ENCODE measurements at regions not wholly inside any gene's neighbourhood (a gene's known extent, or its start where the extent isn't known, plus 50 kb on each side); places are given as distances from the start of the nearest gene placed in this dataset.

DNA sequence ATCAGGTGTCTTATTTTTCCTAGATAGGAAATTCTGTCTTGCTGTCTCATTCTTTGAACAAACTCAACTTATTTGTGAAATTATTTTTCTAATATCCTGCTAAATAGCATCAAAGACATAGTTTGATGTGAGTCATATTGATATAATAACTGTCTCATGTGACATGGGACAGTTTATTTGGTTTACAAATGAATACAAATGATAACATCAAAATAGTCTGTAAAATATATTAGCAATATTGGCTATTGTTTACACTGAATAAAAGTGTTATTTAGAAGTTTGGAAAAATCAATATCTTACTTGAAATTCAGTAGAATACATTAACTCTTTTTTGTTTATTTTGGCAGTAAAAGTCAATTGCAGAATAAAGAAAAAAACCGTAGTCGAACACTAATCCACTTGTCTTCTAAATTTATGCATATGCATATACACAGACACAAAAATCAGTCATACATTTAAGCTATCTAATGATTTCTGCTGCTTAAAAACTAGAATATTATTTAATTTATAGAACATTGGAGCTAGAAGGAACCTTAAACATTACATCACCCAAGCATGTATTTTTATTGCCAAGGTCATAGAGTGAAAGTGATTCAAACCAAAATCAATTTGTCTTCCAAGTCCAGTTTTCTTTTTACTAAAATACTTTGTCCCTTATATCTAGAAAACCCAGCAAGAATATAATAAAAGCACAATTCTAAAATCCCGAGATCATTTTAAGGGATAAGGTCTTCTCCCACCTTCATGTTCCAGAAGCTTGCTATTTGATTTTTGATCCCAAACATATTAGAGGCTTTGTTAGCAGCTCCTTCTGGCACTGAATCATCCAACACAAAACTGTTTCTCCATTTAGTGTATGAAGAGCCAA lies 776.5 kb upstream of the SLITRK1 start:
- no peaks in the 10 kb centered on the region for H3K27me3 ChIP-seq (replicated peaks; ENCODE audit: control insufficient read depth, insufficient read depth, low read length, poor library complexity, severe bottlenecking)
- no peak for DNase-seq
- H3K4me1 ChIP-seq (ENCODE audit: control insufficient read depth, insufficient read depth, low read length, poor library complexity, severe bottlenecking) = no peaks in the 10 kb centered on the region
- no peaks in the 10 kb centered on the region for H3K9me3 ChIP-seq (ENCODE audit: control insufficient read depth, low read length)
- no peak overlapping the region for H3K27ac ChIP-seq (ENCODE audit: insufficient read depth, low read length, poor library complexity, severe bottlenecking)
- no peaks in the 10 kb centered on the region for H3K36me3 ChIP-seq (ENCODE audit: control insufficient read depth, insufficient read depth, low read length)
- H3K4me3 ChIP-seq (ENCODE audit: insufficient read depth, low read depth, low read length, poor library complexity, severe bottlenecking) = no peak overlapping the region

GRCh38 chr13:84655677-84656076 lies 773.4 kb upstream of the SLITRK1 start:
- Histone ChIP-seq H3K4me1 (ENCODE audit: control insufficient read depth, insufficient read depth, low read length, poor library complexity, severe bottlenecking) (no peaks in the 10 kb centered on the region), H3K27me3 (replicated peaks; ENCODE audit: control insufficient read depth, insufficient read depth, low read length, poor library complexity, severe bottlenecking) (no peaks in the 10 kb centered on the region), H3K36me3 (ENCODE audit: control insufficient read depth, insufficient read depth, low read length) (no peaks in the 10 kb centered on the region), H3K9me3 (ENCODE audit: control insufficient read depth, low read length) (no peaks in the 10 kb centered on the region), H3K27ac (ENCODE audit: insufficient read depth, low read length, poor library complexity, severe bottlenecking) (no peak overlapping the region), H3K4me3 (ENCODE audit: insufficient read depth, low read depth, low read length, poor library complexity, severe bottlenecking) (no peak overlapping the region)
- no peak for DNase-seq

GRCh38 chr13:84654654-84655275 lies 772.5 kb upstream of the SLITRK1 start:
- Histone ChIP-seq H3K27me3 (replicated peaks; ENCODE audit: control insufficient read depth, insufficient read depth, low read length, poor library complexity, severe bottlenecking) (no peaks in the 10 kb centered on the region), H3K9me3 (ENCODE audit: control insufficient read depth, low read length) (no peaks in the 10 kb centered on the region), H3K4me1 (ENCODE audit: control insufficient read depth, insufficient read depth, low read length, poor library complexity, severe bottlenecking) (no peaks in the 10 kb centered on the region), H3K36me3 (ENCODE audit: control insufficient read depth, insufficient read depth, low read length) (no peaks in the 10 kb centered on the region), H3K27ac (ENCODE audit: insufficient read depth, low read length, poor library complexity, severe bottlenecking) (no peak overlapping the region), H3K4me3 (ENCODE audit: insufficient read depth, low read depth, low read length, poor library complexity, severe bottlenecking) (no peak overlapping the region)
- DNase-seq = no peak

GRCh38 chr13:84653915-84654534 lies 771.8 kb upstream of the SLITRK1 start:
- Histone ChIP-seq H3K27me3 (replicated peaks; ENCODE audit: control insufficient read depth, insufficient read depth, low read length, poor library complexity, severe bottlenecking) (no peaks in the 10 kb centered on the region), H3K36me3 (ENCODE audit: control insufficient read depth, insufficient read depth, low read length) (no peaks in the 10 kb centered on the region), H3K4me3 (ENCODE audit: insufficient read depth, low read depth, low read length, poor library complexity, severe bottlenecking) (no peak overlapping the region), H3K4me1 (ENCODE audit: control insufficient read depth, insufficient read depth, low read length, poor library complexity, severe bottlenecking) (no peaks in the 10 kb centered on the region), H3K9me3 (ENCODE audit: control insufficient read depth, low read length) (no peaks in the 10 kb centered on the region), H3K27ac (ENCODE audit: insufficient read depth, low read length, poor library complexity, severe bottlenecking) (no peak overlapping the region)
- DNase-seq = no peak

DNA sequence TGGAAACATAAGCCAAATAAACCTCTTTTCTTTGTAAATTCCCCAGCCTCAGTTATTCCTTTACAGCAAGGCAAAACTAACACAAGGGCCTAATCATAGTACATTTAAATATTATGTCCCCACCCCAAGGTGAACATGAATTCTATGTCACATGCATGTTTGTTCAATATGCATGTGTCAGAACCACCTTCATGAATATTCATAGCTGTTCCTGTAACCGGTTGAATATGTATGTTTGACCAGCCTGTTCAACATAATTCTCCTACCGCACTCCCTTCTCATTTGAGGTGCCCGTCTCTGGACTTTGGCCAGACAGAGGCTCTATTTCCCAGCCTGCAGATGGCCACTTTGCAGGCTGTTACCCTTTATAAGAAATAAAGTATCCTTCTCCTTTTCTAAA lies 769.4 kb upstream of the SLITRK1 start:
- H3K9me3 ChIP-seq (ENCODE audit: control insufficient read depth, low read length) = no peaks in the 10 kb centered on the region

GRCh38 chr13:84651288-84651687 lies 769.0 kb upstream of the SLITRK1 start:
- DNase-seq = no peak
- Histone ChIP-seq H3K36me3 (ENCODE audit: control insufficient read depth, insufficient read depth, low read length) (no peaks in the 10 kb centered on the region), H3K9me3 (ENCODE audit: control insufficient read depth, low read length) (no peaks in the 10 kb centered on the region), H3K4me1 (ENCODE audit: control insufficient read depth, insufficient read depth, low read length, poor library complexity, severe bottlenecking) (no peaks in the 10 kb centered on the region), H3K27me3 (replicated peaks; ENCODE audit: control insufficient read depth, insufficient read depth, low read length, poor library complexity, severe bottlenecking) (no peaks in the 10 kb centered on the region), H3K27ac (ENCODE audit: insufficient read depth, low read length, poor library complexity, severe bottlenecking) (no peak overlapping the region), H3K4me3 (ENCODE audit: insufficient read depth, low read depth, low read length, poor library complexity, severe bottlenecking) (no peak overlapping the region)

More for the DNA sequence above, 769.4 kb upstream of the SLITRK1 start:
- no peak overlapping the region for H3K27ac ChIP-seq (ENCODE audit: insufficient read depth, low read length, poor library complexity, severe bottlenecking)
- no peak for DNase-seq
- no peaks in the 10 kb centered on the region for H3K4me1 ChIP-seq (ENCODE audit: control insufficient read depth, insufficient read depth, low read length, poor library complexity, severe bottlenecking)
- H3K27me3 ChIP-seq (replicated peaks; ENCODE audit: control insufficient read depth, insufficient read depth, low read length, poor library complexity, severe bottlenecking) = no peaks in the 10 kb centered on the region
- H3K36me3 ChIP-seq (ENCODE audit: control insufficient read depth, insufficient read depth, low read length) = no peaks in the 10 kb centered on the region
- no peak overlapping the region for H3K4me3 ChIP-seq (ENCODE audit: insufficient read depth, low read depth, low read length, poor library complexity, severe bottlenecking)

- no peak overlapping the region for H3K4me3 ChIP-seq (ENCODE audit: insufficient read depth, low read depth, low read length, poor library complexity, severe bottlenecking)
- H3K27ac ChIP-seq (ENCODE audit: insufficient read depth, low read length, poor library complexity, severe bottlenecking) = no peak overlapping the region
- no peaks in the 10 kb centered on the region for H3K4me1 ChIP-seq (ENCODE audit: control insufficient read depth, insufficient read depth, low read length, poor library complexity, severe bottlenecking)
- no peak for DNase-seq
- H3K9me3 ChIP-seq (ENCODE audit: control insufficient read depth, low read length) = no peaks in the 10 kb centered on the region
- no peaks in the 10 kb centered on the region for H3K27me3 ChIP-seq (replicated peaks; ENCODE audit: control insufficient read depth, insufficient read depth, low read length, poor library complexity, severe bottlenecking)
- H3K36me3 ChIP-seq (ENCODE audit: control insufficient read depth, insufficient read depth, low read length) = no peaks in the 10 kb centered on the region
Measured at GRCh38 chr13:84649853-84650252, 767.6 kb upstream of the SLITRK1 start.

- no peak overlapping the region for H3K4me3 ChIP-seq (ENCODE audit: insufficient read depth, low read depth, low read length, poor library complexity, severe bottlenecking)
Measured at GRCh38 chr13:84648069-84648640, 765.9 kb upstream of the SLITRK1 start.

GRCh38 chr13:84646957-84647356 lies 764.7 kb upstream of the SLITRK1 start:
- H3K9me3 ChIP-seq (ENCODE audit: control insufficient read depth, low read length) = no peaks in the 10 kb centered on the region
- no peaks in the 10 kb centered on the region for H3K36me3 ChIP-seq (ENCODE audit: control insufficient read depth, insufficient read depth, low read length)
- H3K27me3 ChIP-seq (replicated peaks; ENCODE audit: control insufficient read depth, insufficient read depth, low read length, poor library complexity, severe bottlenecking) = no peaks in the 10 kb centered on the region
- no peak for DNase-seq
- H3K4me3 ChIP-seq (ENCODE audit: insufficient read depth, low read depth, low read length, poor library complexity, severe bottlenecking) = no peak overlapping the region
- no peaks in the 10 kb centered on the region for H3K4me1 ChIP-seq (ENCODE audit: control insufficient read depth, insufficient read depth, low read length, poor library complexity, severe bottlenecking)
- no peak overlapping the region for H3K27ac ChIP-seq (ENCODE audit: insufficient read depth, low read length, poor library complexity, severe bottlenecking)

More at GRCh38 chr13:84648069-84648640, 765.9 kb upstream of the SLITRK1 start:
- Histone ChIP-seq H3K4me1 (ENCODE audit: control insufficient read depth, insufficient read depth, low read length, poor library complexity, severe bottlenecking) (no peaks in the 10 kb centered on the region), H3K27me3 (replicated peaks; ENCODE audit: control insufficient read depth, insufficient read depth, low read length, poor library complexity, severe bottlenecking) (no peaks in the 10 kb centered on the region), H3K36me3 (ENCODE audit: control insufficient read depth, insufficient read depth, low read length) (no peaks in the 10 kb centered on the region), H3K9me3 (ENCODE audit: control insufficient read depth, low read length) (no peaks in the 10 kb centered on the region), H3K27ac (ENCODE audit: insufficient read depth, low read length, poor library complexity, severe bottlenecking) (no peak overlapping the region)
- no peak for DNase-seq
